GM12891 (cell line): ENCODE measurements at regions not wholly inside any gene's neighbourhood (a gene's known extent, or its start where the extent isn't known, plus 50 kb on each side); places are given as distances from the start of the nearest gene placed in this dataset.

Experiments used
- POLR2AphosphoS5 ChIP-seq: IDR thresholded peaks from 2 replicates; pipeline ENCODE4 v1.6.1; 2011; ENCODE audit warnings: low read depth, low read length, control low read depth
- SPI1 ChIP-seq: IDR thresholded peaks from 2 replicates; pipeline ENCODE4 v1.6.1; 2011; ENCODE audit warnings: low read depth, low read length, control low read depth

DNA sequence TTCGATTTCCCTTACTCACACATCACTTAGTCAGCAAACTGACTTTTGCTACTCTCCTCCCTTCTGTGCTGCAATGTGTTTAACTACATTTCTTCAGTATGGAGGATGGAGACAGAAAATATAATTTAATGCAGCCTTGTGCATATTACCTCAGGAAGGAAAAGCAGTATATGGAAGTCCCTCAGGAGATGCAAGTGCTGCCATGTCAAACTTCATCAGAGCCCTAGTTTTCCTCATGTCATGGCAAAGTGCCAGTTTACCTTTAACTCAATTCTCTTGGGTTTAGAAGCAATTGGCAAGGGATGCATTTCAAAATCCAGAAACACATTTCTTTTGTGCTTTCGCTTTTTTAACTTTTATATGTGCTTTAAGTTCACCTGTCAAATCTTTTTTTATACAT is 365.4 kb downstream of the ISL1 start:
- TF ChIP-seq POLR2AphosphoS5, result no peak
- TF ChIP-seq SPI1, result no peak
